ENCODE measurements at regions not wholly inside any gene's neighbourhood (a gene's known extent, or its start where the extent isn't known, plus 50 kb on each side); places are given as distances from the start of the nearest gene placed in this dataset.

DNA sequence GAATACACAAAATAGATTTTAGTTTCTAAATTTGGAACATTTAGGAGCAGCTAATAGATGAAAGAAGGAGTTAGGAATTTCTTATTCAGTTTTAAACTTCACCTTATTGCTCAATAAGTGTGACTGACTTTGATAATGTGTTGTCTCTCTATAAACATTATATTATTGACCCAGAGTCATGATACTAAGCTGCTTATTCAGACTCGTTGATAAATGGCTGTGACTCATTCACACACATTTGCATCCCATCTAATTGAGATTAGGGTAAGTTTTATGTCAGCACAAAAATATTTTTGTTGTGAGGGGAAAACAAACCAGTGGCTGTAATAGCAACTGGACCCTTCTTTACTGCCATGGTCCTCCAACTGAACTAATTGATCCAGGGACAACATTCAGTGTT is 137.6 kb downstream of the GOLIM4 start:
- H3K27ac ChIP-seq, result no peak overlapping the region
- TF ChIP-seq, protein P1, sequence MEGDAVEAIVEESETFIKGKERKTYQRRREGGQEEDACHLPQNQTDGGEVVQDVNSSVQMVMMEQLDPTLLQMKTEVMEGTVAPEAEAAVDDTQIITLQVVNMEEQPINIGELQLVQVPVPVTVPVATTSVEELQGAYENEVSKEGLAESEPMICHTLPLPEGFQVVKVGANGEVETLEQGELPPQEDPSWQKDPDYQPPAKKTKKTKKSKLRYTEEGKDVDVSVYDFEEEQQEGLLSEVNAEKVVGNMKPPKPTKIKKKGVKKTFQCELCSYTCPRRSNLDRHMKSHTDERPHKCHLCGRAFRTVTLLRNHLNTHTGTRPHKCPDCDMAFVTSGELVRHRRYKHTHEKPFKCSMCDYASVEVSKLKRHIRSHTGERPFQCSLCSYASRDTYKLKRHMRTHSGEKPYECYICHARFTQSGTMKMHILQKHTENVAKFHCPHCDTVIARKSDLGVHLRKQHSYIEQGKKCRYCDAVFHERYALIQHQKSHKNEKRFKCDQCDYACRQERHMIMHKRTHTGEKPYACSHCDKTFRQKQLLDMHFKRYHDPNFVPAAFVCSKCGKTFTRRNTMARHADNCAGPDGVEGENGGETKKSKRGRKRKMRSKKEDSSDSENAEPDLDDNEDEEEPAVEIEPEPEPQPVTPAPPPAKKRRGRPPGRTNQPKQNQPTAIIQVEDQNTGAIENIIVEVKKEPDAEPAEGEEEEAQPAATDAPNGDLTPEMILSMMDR (IDR thresholded peaks at IDR 0.05), result no peak
- no peak for TF ChIP-seq ZFX (IDR thresholded peaks at IDR 0.05; ENCODE audit: borderline replicate concordance)

DNA sequence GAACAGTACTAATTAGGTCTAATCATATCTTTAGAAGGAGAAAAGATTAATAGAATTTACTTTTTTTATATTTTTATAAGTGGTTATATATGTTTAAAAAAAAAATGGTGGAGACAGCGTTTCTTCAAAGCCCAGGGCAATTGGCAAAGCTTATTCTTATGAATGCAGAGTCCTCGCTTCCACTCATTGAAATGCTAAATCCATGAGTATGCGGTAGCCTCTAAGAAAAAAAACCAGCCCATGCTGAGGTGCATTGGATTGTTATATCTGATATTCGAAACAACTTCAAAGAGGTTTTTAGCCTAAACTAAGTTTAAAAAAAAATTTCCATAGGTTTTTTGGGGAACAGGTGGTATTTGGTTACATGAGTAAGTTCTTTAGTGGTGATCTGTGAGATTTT is 142.8 kb downstream of the GOLIM4 start:
- no peak for TF ChIP-seq ZFX (IDR thresholded peaks at IDR 0.05; ENCODE audit: borderline replicate concordance)
- TF ChIP-seq, protein P1 (IDR thresholded peaks at IDR 0.05), result no peak
- no peak overlapping the region for H3K27ac ChIP-seq

DNA sequence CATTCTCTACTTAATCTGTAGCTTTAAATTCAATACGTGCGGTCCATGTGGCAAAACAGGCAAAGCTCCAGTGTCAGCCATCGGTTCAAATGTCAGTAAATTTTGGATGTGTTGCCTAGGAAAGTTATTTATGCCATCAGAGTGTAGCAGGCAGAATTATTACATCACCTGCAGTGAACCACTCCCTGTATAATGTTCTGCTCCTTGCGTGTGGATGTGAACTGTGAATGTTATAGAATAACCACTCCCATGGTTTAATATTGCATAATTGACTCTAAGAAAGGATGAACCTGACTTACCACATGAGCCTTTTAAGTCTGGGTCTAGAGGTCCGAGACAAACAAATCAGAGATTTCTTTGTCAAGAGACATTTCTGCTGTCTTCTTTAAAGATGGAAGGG is 145.5 kb downstream of the GOLIM4 start:
- H3K27ac ChIP-seq, result no peak overlapping the region
- TF ChIP-seq ZFX (IDR thresholded peaks at IDR 0.05; ENCODE audit: borderline replicate concordance), result no peak
- TF ChIP-seq, protein P1 (IDR thresholded peaks at IDR 0.05), result no peak

DNA sequence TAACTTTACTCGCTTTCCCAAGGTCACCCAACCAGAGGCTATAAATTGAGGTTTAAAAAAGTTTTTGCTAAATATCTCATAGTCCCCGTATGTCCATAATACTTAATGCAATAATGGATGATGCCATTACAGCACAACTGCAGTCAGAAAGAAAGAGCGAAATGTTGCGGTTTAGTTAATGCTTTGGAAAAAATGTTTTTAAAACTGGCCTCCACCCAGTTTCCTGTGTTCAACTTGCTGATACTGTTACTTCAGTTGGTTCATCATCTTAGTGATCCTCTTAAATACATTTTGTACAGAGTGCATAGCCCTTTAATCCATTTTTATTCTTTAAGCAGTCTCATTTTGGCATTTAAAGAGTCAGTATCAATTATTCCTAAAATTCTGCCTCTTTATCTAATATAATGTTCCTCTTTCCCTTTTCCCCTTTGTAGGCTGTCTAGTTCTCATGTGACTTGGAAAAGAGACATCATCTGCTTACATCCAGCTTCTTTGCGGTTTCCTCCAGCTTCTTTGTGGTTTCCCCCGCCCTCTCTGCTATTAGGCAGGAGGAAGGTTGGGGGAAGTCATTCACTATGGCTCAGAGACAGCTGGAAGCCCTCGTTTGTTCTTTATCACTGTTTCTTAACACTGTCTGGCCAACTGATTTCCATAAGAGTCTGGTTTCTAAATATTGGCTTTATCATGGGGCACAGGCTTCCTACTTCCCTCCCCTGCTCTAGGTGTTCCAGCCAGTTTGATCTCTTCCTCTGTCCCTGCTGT is 154.3 kb downstream of the GOLIM4 start:
- TF ChIP-seq ZFX (IDR thresholded peaks at IDR 0.05; ENCODE audit: borderline replicate concordance), result no peak
- no peak overlapping the region for H3K27ac ChIP-seq

DNA sequence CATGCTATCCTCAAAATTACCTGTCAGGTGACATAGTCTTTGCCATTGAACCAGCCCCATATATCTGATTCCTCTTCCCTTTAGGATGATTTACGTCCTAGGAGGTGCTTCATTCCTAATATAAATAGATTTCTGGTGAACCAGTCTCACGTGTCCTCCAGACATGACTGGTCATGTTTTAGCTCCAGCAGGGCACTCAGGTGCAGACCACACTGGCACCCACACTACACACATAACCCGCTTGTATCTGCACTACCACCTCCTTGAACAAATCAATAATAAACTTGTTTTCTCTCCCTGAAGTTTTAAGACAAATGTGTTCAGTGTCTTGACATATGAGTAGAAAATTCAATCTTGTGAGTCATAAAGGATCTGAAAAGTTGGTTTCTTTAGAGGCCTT is 155.5 kb downstream of the GOLIM4 start:
- no peak for TF ChIP-seq ZFX (IDR thresholded peaks at IDR 0.05; ENCODE audit: borderline replicate concordance)
- TF ChIP-seq, protein P1 (IDR thresholded peaks at IDR 0.05), result no peak
- no peak overlapping the region for H3K27ac ChIP-seq

DNA sequence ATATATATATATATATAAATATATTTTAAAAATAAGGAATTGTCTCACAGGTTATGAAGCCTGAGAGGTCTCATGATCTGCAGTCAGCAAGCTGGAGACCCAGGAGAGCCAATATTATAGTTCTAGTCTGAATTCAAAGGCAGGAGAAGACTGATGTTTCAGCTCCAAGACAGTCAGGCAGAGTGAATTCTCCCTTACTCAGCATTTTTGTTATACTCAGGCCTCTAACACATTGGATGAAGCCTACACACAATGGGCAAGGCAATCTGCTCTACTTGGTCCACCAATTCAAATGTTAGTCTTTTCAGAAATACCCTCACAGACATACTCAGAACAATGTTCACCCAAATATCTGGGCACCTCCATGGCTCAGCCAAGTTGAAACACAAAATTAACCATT is 157.2 kb downstream of the GOLIM4 start:
- TF ChIP-seq, protein P1 (IDR thresholded peaks at IDR 0.05), result no peak
- no peak for TF ChIP-seq ZFX (IDR thresholded peaks at IDR 0.05; ENCODE audit: borderline replicate concordance)
- H3K27ac ChIP-seq, result no peak overlapping the region

DNA sequence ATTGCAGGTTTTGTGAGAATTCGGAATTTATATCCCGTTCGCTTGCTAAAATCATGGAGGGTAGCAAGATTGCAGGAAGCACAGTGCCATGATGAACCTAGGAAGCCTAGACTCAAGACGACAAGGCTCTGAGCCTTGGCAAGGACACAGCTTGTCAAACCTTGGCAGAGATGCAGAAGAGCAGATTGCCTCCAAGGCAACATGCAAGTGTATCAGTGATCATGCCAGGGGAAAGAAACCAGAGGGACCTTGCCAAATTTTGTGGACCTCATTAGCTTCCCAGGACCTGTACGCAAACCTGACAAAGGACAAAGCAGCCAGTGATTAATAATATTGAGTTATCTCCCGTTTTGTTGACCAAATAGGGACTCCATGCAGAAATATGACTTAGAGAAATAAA is 159.7 kb downstream of the GOLIM4 start:
- TF ChIP-seq ZFX (IDR thresholded peaks at IDR 0.05; ENCODE audit: borderline replicate concordance), result no peak
- TF ChIP-seq, protein P1 (IDR thresholded peaks at IDR 0.05), result no peak

DNA sequence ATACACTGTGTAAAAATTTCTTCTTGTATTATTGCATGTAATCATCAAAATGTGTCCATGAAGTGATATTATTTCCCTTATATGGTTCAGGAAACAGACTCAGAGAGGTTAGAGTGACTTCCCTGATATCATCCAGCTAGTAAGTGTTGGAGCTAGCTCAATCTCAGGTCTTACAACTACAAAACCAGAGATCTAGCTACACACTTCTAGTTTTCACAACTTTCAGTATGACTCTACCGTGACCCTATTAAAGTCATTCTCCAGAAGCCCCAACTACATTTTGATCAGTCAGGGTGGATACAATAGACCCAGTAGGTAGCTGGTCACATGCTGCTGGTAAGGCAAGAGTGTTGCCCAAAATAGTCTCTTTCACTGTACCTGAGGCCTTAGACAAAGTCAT is 165.3 kb downstream of the GOLIM4 start:
- TF ChIP-seq, protein P1 (IDR thresholded peaks at IDR 0.05), result no peak
- no peak overlapping the region for H3K27ac ChIP-seq

More for the DNA sequence above, 159.7 kb downstream of the GOLIM4 start:
- H3K27ac ChIP-seq, result peak overlapping the region; percentile 40
